ENCODE measurements at regions not wholly inside any gene's neighbourhood (a gene's known extent, or its start where the extent isn't known, plus 50 kb on each side); places are given as distances from the start of the nearest gene placed in this dataset.

DNA sequence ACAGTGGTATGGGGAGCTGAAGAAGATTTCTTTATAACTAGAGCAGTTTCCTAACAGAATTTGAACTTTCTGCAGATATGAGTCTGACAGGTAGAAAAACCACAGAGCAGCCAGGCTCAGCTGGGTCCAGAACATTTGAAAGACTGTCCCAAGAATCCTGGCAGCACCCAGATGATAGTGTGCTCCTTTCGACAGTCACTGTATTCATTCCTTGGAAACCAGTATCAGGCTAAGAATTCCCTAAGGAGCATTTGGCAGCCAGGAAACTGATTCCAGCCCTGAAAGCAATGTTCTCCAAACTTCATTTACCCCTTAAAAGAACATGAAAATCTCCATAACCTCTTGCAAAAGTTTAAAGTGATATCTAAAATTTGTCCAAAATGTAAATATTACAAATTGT lies 123.0 kb upstream of the MTAP start:
- ATAC-seq (no peak), DNase-seq (no peak)
- intact Hi-C loops (cut with DNase I), result no loop called here
- Histone ChIP-seq H3K27ac (no peak overlapping the region), H3K36me3 (replicated peaks in 1 of 2; ENCODE audit: insufficient read depth in 1 of 2, low read depth in 2 of 2) (no peaks in the 10 kb centered on the region), H3K4me1 (no peaks in the 10 kb centered on the region), H3K9me3 (no peaks in the 10 kb centered on the region), H3K27me3 (no peaks in the 10 kb centered on the region), H3K4me3 (no peak overlapping the region)
- no peak for TF ChIP-seq POLR2A (IDR thresholded peaks at IDR 0.05)
- TF ChIP-seq, protein P1, sequence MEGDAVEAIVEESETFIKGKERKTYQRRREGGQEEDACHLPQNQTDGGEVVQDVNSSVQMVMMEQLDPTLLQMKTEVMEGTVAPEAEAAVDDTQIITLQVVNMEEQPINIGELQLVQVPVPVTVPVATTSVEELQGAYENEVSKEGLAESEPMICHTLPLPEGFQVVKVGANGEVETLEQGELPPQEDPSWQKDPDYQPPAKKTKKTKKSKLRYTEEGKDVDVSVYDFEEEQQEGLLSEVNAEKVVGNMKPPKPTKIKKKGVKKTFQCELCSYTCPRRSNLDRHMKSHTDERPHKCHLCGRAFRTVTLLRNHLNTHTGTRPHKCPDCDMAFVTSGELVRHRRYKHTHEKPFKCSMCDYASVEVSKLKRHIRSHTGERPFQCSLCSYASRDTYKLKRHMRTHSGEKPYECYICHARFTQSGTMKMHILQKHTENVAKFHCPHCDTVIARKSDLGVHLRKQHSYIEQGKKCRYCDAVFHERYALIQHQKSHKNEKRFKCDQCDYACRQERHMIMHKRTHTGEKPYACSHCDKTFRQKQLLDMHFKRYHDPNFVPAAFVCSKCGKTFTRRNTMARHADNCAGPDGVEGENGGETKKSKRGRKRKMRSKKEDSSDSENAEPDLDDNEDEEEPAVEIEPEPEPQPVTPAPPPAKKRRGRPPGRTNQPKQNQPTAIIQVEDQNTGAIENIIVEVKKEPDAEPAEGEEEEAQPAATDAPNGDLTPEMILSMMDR (IDR thresholded peaks at IDR 0.05), result no peak
- WGBS, 2 donors, result 69 to 80% methylated on average over 1 of the region's 1 CpG

DNA sequence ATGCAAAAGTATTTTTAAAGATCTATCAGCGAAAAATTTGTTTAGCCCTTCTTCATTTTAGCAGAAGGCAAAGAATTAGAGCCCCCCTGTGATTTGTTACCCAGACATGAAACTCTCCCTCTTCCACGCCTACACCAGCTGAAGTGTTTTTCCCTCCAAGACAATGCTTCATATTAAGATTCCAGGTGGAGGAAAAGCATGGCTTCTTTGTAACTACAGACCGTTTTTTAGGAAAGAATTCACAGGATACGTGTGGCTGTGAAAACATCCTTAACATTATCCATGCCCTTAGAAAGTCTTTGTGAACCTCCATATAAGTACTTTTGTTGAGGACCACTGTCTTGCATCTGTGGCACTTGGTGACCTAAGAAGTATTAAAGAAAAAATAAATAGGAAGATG lies 121.8 kb upstream of the MTAP start:
- WGBS, 2 donors, result 76 to 77% methylated on average over 4 of the region's 4 CpGs
- Histone ChIP-seq H3K9me3 (no peaks in the 10 kb centered on the region), H3K36me3 (replicated peaks in 1 of 2; ENCODE audit: insufficient read depth in 1 of 2, low read depth in 2 of 2) (no peaks in the 10 kb centered on the region), H3K4me1 (no peaks in the 10 kb centered on the region), H3K4me3 (no peak overlapping the region), H3K27me3 (no peaks in the 10 kb centered on the region), H3K27ac (no peak overlapping the region)
- ATAC-seq (no peak), DNase-seq (no peak)
- no peak for TF ChIP-seq POLR2A (IDR thresholded peaks at IDR 0.05)
- TF ChIP-seq, protein P1 (IDR thresholded peaks at IDR 0.05), result no peak
- intact Hi-C loops (cut with DNase I), result no loop called here

DNA sequence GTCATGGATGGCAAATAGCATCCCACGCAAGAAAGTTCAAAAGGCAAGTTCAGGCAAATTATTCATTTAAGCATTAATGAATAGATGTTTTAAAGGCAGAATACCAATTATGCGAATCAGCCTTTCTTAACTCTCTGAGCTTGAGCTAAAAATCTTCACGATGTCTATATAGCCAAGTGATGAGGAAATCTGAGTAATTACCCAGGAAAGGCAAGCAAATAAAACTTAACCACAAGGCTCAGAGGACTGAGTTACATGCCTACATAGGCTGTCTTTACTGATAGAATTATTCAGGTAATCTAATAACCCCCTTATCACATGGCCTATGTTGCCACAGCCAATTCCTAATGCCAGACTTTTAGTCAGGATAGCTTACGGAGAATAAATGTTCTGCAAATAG lies 120.8 kb upstream of the MTAP start:
- intact Hi-C loops (cut with DNase I), result no loop called here
- TF ChIP-seq, protein P1 (IDR thresholded peaks at IDR 0.05), result no peak
- TF ChIP-seq POLR2A (IDR thresholded peaks at IDR 0.05), result no peak
- Histone ChIP-seq H3K36me3 (replicated peaks in 1 of 2; ENCODE audit: insufficient read depth in 1 of 2, low read depth in 2 of 2) (no peaks in the 10 kb centered on the region), H3K9me3 (no peaks in the 10 kb centered on the region), H3K27me3 (no peaks in the 10 kb centered on the region), H3K27ac (no peak overlapping the region), H3K4me3 (no peak overlapping the region), H3K4me1 (no peaks in the 10 kb centered on the region)
- WGBS, 2 donors, result 74 to 87% methylated on average over 4 of the region's 4 CpGs
- ATAC-seq, result no peak
- DNase-seq, result no peak

DNA sequence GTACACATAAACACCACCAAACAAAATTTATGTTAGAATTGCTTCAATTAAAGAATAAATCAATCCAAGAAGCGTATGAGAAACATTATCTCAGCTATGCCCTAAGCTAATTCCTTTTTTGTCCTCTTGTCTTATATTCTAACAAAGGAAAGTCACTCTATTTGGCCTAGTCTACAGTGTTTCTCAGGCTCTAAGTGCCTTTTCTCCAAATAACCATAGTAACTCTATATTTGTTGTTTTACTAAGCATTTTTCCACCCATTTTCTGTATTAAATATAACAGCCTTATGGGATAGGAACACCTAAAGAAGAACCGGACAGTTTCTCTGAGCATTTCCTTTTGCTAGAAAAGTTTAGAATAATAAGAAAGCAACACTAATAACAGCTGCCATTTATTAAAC lies 120.1 kb upstream of the MTAP start:
- Histone ChIP-seq H3K27ac (no peak overlapping the region), H3K36me3 (replicated peaks in 1 of 2; ENCODE audit: insufficient read depth in 1 of 2, low read depth in 2 of 2) (no peaks in the 10 kb centered on the region), H3K4me1 (no peaks in the 10 kb centered on the region), H3K4me3 (no peak overlapping the region), H3K27me3 (no peaks in the 10 kb centered on the region), H3K9me3 (no peaks in the 10 kb centered on the region)
- TF ChIP-seq POLR2A (IDR thresholded peaks at IDR 0.05), result no peak
- TF ChIP-seq, protein P1 (IDR thresholded peaks at IDR 0.05), result no peak
- ATAC-seq, result no peak
- no peak for DNase-seq
- intact Hi-C loops (cut with DNase I), result no loop called here
- 78 to 85% methylated on average over 2 of the region's 2 CpGs for WGBS, 2 donors

DNA sequence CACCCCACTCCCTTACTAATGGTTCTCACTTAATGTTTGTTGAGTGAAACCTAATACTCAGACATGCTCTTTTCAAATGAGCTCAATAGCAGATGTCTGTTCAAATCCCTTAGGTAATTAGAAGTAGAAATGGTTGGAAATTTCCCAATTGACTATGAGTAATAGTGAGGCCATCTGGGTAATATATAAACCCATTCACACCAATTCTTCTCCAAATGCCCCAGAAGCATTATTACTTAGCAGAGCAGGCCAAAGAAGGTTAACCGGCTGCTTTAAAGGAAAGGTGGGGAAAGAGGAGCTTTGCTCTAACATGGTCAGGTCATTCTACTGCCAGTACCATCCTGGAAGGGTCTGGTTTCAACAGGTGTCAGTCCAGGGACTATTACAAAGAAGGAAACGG lies 119.5 kb upstream of the MTAP start:
- no peak for TF ChIP-seq POLR2A (IDR thresholded peaks at IDR 0.05)
- TF ChIP-seq, protein P1 (IDR thresholded peaks at IDR 0.05), result no peak
- Histone ChIP-seq H3K27me3 (no peaks in the 10 kb centered on the region), H3K36me3 (replicated peaks in 1 of 2; ENCODE audit: insufficient read depth in 1 of 2, low read depth in 2 of 2) (no peaks in the 10 kb centered on the region), H3K9me3 (no peaks in the 10 kb centered on the region), H3K4me1 (no peaks in the 10 kb centered on the region), H3K27ac (no peak overlapping the region), H3K4me3 (no peak overlapping the region)
- ATAC-seq, result no peak
- 70 to 71% methylated on average over 2 of the region's 2 CpGs for WGBS, 2 donors
- intact Hi-C loops (cut with DNase I), result no loop called here
- DNase-seq, result no peak
